Smooth muscle cell (in vitro differentiated cells): ENCODE measurements at regions not wholly inside any gene's neighbourhood (a gene's known extent, or its start where the extent isn't known, plus 50 kb on each side); places are given as distances from the start of the nearest gene placed in this dataset.

Source experiments
- DNase-seq: peaks from one replicate; lab custom pipeline; 2025; ENCODE audit not compliant: unreplicated experiment; lab: John Stamatoyannopoulos, UW
- H2AFZ ChIP-seq: fragments of 200-600 bp; sonication (generic); 2 replicates; pipeline ENCODE4 v1.6.0; 2016; ENCODE audit warnings: antibody characterized with exemption, low read depth, mild to moderate bottlenecking
- H3F3A ChIP-seq: fragments of 200-600 bp; sonication (generic); 2 replicates; pipeline ENCODE4 v1.6.0; 2017; ENCODE audit warnings: antibody characterized with exemption, low read depth
- H3K27ac ChIP-seq: fragments of 200-600 bp; sonication (generic); 2 replicates; pipeline ENCODE4 v1.5.1; 2016; ENCODE audit warnings: low read depth, mild to moderate bottlenecking
- H3K27me3 ChIP-seq: fragments of 200-600 bp; sonication (generic); 2 replicates; pipeline ENCODE4 v1.6.1; 2016; ENCODE audit warnings: low read depth, mild to moderate bottlenecking
- H3K36me3 ChIP-seq: fragments of 200-600 bp; sonication (generic); 2 replicates; pipeline ENCODE4 v1.5.1; 2016; ENCODE audit warnings: low read depth
- H3K4me1 ChIP-seq: fragments of 200-600 bp; sonication (generic); 2 replicates; pipeline ENCODE4 v1.5.1; 2016; ENCODE audit warnings: low read depth
- H3K4me2 ChIP-seq: fragments of 200-600 bp; sonication (generic); 2 replicates; pipeline ENCODE4 v1.6.0; 2016; ENCODE audit warnings: mild to moderate bottlenecking
- H3K4me3 ChIP-seq: fragments of 200-600 bp; sonication (generic); 2 replicates; pipeline ENCODE4 v1.5.1; 2016; ENCODE audit warnings: mild to moderate bottlenecking
- H3K79me2 ChIP-seq: fragments of 200-600 bp; sonication (generic); 2 replicates; pipeline ENCODE4 v1.6.0; 2016; ENCODE audit warnings: low read depth, mild to moderate bottlenecking
- H3K9ac ChIP-seq: fragments of 200-600 bp; sonication (generic); 2 replicates; pipeline ENCODE4 v1.6.0; 2016; ENCODE audit warnings: low read depth
- H3K9me3 ChIP-seq: fragments of 200-600 bp; sonication (generic); replicated peaks from 2 replicates; pipeline ENCODE4 v1.5.1; 2016; ENCODE audit warnings: low read depth
- H4K20me1 ChIP-seq: fragments of 200-600 bp; sonication (generic); 2 replicates; pipeline ENCODE4 v1.6.0; 2016; ENCODE audit warnings: low read depth
- CTCF ChIP-seq: fragments of 200-600 bp; sonication (generic); IDR thresholded peaks from 2 replicates; pipeline ENCODE4 v1.5.1; 2017; ENCODE audit warnings: borderline replicate concordance, mild to moderate bottlenecking, antibody characterized with exemption; ENCODE audit not compliant: insufficient read depth, poor library complexity, severe bottlenecking
- WGBS: methylation state at CpG from one replicate; pipeline ENCODE4 v1.1.7; 2016; ENCODE audit warnings: low lambda C conversion rate; 5-methylcytosine and 5-hydroxymethylcytosine counted together

- Histone ChIP-seq H3K4me3 (no peak overlapping the region), H3K4me2 (no peak overlapping the region), H3F3A (no peaks in the 10 kb centered on the region), H3K27ac (no peak overlapping the region), H3K9me3 (no peaks in the 10 kb centered on the region), H3K36me3 (no peaks in the 10 kb centered on the region), H3K79me2 (no peaks in the 10 kb centered on the region), H3K4me1 (no peaks in the 10 kb centered on the region), H3K9ac (no peak overlapping the region), H4K20me1 (no peaks in the 10 kb centered on the region), H2AFZ (no peak overlapping the region), H3K27me3 (no peaks in the 10 kb centered on the region)
- WGBS = 83% methylated on average over 3 of the region's 3 CpGs
- DNase-seq = no peak
- no peak for TF ChIP-seq CTCF
Observed at GRCh38 chr2:223450246-223450645, 151.9 kb downstream of the SCG2 start.

GRCh38 chr2:223457301-223457700 lies 144.9 kb downstream of the SCG2 start:
- peaks cover 14% of the 10 kb centered on the region for H3F3A ChIP-seq
- H3K79me2 ChIP-seq = no peaks in the 10 kb centered on the region
- no peaks in the 10 kb centered on the region for H4K20me1 ChIP-seq
- H3K9me3 ChIP-seq = no peaks in the 10 kb centered on the region
- H3K27me3 ChIP-seq = no peaks in the 10 kb centered on the region
- no peak overlapping the region for H3K27ac ChIP-seq
- no peak overlapping the region for H2AFZ ChIP-seq
- no peak overlapping the region for H3K9ac ChIP-seq
- no peak for DNase-seq
- 89% methylated on average over 2 of the region's 2 CpGs for WGBS
- TF ChIP-seq CTCF = no peak
- H3K36me3 ChIP-seq = no peaks in the 10 kb centered on the region
- H3K4me2 ChIP-seq = no peak overlapping the region
- H3K4me3 ChIP-seq = no peak overlapping the region
- H3K4me1 ChIP-seq = peaks cover 5% of the 10 kb centered on the region

- Histone ChIP-seq H3F3A (peaks cover 14% of the 10 kb centered on the region), H3K36me3 (no peaks in the 10 kb centered on the region), H3K4me1 (peaks cover 5% of the 10 kb centered on the region), H3K9me3 (no peaks in the 10 kb centered on the region), H3K4me3 (no peak overlapping the region), H3K79me2 (no peaks in the 10 kb centered on the region), H4K20me1 (no peaks in the 10 kb centered on the region), H3K4me2 (peak overlapping the region; percentile 0), H3K27ac (peak overlapping the region; percentile 81), H2AFZ (peak overlapping the region; percentile 20), H3K27me3 (no peaks in the 10 kb centered on the region), H3K9ac (no peak overlapping the region)
- WGBS = 48% methylated on average over 4 of the region's 4 CpGs
- peak; percentile 63 for TF ChIP-seq CTCF
- no peak for DNase-seq
Observed at GRCh38 chr2:223459328-223459939, 142.7 kb downstream of the SCG2 start.

GRCh38 chr2:223460209-223460608 lies 142.0 kb downstream of the SCG2 start:
- Histone ChIP-seq H2AFZ (peak overlapping the region; percentile 24), H3K9me3 (no peaks in the 10 kb centered on the region), H3K79me2 (no peaks in the 10 kb centered on the region), H3K4me2 (peak overlapping the region; percentile 72), H3K27me3 (no peaks in the 10 kb centered on the region), H3F3A (peaks cover 14% of the 10 kb centered on the region), H3K4me1 (peaks cover 5% of the 10 kb centered on the region), H3K9ac (no peak overlapping the region), H3K27ac (peak overlapping the region; percentile 81), H3K36me3 (no peaks in the 10 kb centered on the region), H4K20me1 (no peaks in the 10 kb centered on the region), H3K4me3 (no peak overlapping the region)
- 94% methylated on average over 1 of the region's 1 CpG for WGBS
- DNase-seq = no peak
- TF ChIP-seq CTCF = no peak
